ENCODE measurements at regions not wholly inside any gene's neighbourhood (a gene's known extent, or its start where the extent isn't known, plus 50 kb on each side); places are given as distances from the start of the nearest gene placed in this dataset.

DNA sequence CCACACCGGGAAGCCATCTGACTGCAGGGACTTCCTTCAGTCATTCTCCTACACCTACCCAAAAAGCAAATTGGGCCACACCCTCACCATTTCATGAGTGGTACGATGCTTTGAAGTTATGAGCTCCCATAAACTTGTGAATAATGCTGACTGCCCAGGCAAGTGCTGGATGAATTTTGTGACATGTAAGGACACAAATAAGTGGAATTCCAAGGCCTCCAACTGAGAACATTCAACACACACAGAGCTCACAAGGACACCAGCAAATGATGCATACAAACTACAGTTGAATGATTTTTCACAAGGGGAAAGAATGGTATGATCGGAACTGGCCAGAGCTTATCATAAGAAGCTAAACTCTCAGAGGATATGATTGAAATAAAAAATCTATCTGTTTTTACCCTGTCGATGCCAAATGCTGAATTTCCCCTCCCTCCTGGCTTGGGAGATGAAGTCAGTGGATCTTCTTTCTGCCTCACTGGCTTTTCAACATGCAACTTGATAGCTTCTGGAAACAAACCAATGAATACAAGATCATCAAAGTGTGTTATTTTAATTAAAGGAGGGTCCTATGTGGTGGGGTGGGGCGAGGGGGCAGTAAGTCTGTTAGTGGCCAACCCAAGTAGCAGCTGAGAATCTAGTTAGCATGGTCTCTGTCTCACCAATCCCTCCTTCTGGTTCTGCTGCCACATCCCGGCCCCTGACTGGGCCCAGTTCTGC lies 123.8 kb downstream of the WT1 start:
- ChIA-PET CTCF (interaction anchor here (0.7 to 1.9 kb wide), 5 partner anchors 9 to 22 kb away, joined by 3 to 9 read pairs (median 3); no protein-coding TSS in a partner anchor), POLR2A (no interaction called here)
- TF ChIP-seq, protein P1, sequence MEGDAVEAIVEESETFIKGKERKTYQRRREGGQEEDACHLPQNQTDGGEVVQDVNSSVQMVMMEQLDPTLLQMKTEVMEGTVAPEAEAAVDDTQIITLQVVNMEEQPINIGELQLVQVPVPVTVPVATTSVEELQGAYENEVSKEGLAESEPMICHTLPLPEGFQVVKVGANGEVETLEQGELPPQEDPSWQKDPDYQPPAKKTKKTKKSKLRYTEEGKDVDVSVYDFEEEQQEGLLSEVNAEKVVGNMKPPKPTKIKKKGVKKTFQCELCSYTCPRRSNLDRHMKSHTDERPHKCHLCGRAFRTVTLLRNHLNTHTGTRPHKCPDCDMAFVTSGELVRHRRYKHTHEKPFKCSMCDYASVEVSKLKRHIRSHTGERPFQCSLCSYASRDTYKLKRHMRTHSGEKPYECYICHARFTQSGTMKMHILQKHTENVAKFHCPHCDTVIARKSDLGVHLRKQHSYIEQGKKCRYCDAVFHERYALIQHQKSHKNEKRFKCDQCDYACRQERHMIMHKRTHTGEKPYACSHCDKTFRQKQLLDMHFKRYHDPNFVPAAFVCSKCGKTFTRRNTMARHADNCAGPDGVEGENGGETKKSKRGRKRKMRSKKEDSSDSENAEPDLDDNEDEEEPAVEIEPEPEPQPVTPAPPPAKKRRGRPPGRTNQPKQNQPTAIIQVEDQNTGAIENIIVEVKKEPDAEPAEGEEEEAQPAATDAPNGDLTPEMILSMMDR (IDR thresholded peaks at IDR 0.05; ENCODE audit: control extremely low read depth, extremely low read depth, low read depth, missing control alignments) = no peak
- no peak for DNase-seq (ENCODE audit: extremely low spot score)

DNA sequence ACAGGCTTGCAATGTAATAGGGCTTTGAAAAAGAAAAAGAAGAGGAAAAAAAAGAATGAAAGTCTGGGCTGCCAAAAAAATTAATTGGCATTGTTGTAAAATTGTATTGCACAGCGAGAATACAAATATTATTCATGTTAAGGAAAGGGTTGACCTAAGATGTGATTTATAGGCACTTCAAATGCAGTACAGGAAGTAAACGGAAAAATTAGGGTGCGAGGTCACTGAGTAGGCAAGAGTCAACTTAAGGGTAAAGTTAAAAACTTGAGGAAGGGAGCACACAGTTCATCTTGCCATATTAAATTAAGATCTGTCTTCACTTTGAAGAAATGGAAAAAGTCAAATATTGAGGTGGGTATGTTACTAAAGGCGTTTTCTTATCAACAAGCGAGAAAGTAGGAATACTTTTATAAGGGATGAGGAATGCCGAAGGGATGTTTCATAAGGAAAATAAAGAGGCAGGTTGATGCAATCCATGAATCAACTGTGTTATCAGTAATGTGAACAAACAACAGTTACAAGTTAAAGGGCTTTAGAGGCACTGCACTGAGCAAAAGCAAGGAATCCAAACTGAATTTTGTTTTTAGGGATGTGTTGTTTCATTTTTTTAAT lies 123.0 kb downstream of the WT1 start:
- CTCF ChIA-PET = interaction anchor here (0.8 to 1.2 kb wide), 9 partner anchors 8 to 480 kb away, joined by 3 to 10 read pairs (median 3); no protein-coding TSS in a partner anchor
- TF ChIP-seq, protein P1 (IDR thresholded peaks at IDR 0.05; ENCODE audit: control extremely low read depth, extremely low read depth, low read depth, missing control alignments) = no peak
- DNase-seq (ENCODE audit: extremely low spot score) = no peak
- POLR2A ChIA-PET = no interaction called here

DNA sequence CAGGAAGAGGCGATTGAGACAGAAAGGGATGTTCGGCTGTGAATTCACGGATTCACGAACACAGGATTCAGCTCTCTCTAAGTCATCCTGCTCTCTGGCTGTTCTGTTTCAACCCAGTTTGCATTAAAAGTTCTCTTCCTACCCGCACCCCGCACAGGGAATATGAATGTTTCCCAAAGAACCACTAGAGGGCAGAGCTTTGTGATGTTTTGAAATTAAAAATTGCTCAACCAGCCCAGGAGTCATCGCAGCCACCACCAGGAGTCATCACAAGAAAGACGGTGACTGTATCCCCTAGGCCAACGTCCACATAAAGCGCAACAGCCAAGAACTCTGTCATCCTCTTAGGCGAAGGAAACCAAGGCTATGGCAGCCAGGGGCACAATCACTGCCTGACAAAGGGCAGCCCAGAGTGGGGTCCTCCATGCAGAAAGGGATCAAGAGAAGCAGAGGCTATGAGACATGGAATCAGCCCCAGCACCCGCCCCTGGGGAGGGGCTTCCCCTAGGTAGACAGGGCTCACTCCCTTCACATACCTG lies 122.4 kb downstream of the WT1 start:
- TF ChIP-seq, protein P1 (IDR thresholded peaks at IDR 0.05; ENCODE audit: control extremely low read depth, extremely low read depth, low read depth, missing control alignments) = peak; percentile 45
- POLR2A ChIA-PET = no interaction called here
- CTCF ChIA-PET = interaction anchor here (0.8 to 1.2 kb wide), 9 partner anchors 9 to 480 kb away, joined by 3 to 10 read pairs (median 3); no protein-coding TSS in a partner anchor
- peak; percentile 38 for DNase-seq (ENCODE audit: extremely low spot score)

DNA sequence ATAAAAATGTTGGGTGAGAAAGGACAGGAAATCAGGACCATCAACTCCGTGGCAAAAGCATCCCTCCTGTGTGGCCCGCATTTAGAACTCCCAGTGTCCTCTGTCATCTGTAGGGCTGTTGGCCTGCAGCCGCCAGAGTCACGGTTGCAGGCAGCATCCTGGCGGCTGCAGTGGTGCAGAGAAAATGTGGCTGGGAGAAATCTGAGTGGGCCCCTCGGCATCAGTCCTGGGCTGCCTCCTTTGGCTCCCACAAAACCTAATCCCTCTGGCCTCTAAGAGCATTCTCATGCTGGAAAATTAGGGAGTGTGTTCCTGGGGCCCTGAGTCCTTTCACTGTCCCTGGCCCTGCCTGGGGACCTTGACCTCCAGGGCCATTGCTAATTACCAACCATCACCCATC lies 121.9 kb downstream of the WT1 start:
- ChIA-PET CTCF (interaction anchor here (1.0 to 2.1 kb wide), 10 partner anchors 9 to 367 kb away, joined by 3 to 18 read pairs (median 4); no protein-coding TSS in a partner anchor), POLR2A (no interaction called here)
- TF ChIP-seq, protein P1 (IDR thresholded peaks at IDR 0.05; ENCODE audit: control extremely low read depth, extremely low read depth, low read depth, missing control alignments) = no peak
- DNase-seq (ENCODE audit: extremely low spot score) = no peak

DNA sequence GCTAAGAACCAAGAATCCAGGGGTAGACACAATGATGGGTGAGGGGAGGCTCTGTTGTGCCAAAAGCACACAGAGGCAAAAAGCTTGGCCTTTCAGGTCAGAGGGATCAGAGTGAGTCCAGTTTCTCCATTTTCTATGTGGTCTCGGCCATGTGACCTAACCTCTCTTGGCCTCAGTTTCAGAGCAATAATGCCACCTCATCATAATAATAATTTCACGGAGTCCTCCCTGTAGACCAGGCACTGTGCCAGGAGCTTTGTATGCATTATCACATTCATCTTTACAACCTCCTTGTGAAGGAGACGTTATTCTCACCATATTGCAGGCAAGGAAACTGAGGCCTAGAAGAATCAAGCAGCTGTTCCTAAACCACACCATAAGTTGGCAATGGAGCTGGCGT lies 120.2 kb downstream of the WT1 start:
- ChIA-PET CTCF (interaction anchor here (1.0 to 3.3 kb wide), 7 partner anchors 9 to 366 kb away, joined by 3 to 18 read pairs (median 3); no protein-coding TSS in a partner anchor), POLR2A (no interaction called here)
- TF ChIP-seq, protein P1 (IDR thresholded peaks at IDR 0.05; ENCODE audit: control extremely low read depth, extremely low read depth, low read depth, missing control alignments) = no peak
- no peak for DNase-seq (ENCODE audit: extremely low spot score)

DNA sequence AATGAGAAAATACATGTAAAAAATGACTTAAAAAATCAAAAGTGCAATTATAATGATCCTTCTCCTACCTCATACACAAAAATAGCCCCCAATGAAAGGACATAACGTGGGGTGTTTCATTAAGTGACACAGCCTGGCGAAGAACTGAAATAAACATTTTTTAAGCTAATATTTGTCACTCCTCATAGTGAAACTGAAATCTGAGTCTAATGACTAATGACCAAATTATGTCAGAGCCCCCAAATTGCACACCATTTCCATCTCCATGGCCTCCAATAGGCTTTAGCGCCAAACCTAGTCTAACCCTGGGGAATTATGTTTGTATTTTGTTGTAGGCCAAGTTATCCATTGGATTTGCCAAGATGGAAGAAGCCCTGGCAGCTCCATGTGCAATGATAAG lies 119.1 kb downstream of the WT1 start:
- DNase-seq (ENCODE audit: extremely low spot score) = no peak
- TF ChIP-seq, protein P1 (IDR thresholded peaks at IDR 0.05; ENCODE audit: control extremely low read depth, extremely low read depth, low read depth, missing control alignments) = no peak
- ChIA-PET CTCF (interaction anchor here (1.2 to 3.3 kb wide), 4 partner anchors 10 to 22 kb away, joined by 3 to 14 read pairs (median 3); no protein-coding TSS in a partner anchor), POLR2A (no interaction called here)
